Heart left ventricle (tissue), 16 donors: ENCODE measurements at regions not wholly inside any gene's neighbourhood (a gene's known extent, or its start where the extent isn't known, plus 50 kb on each side); places are given as distances from the start of the nearest gene placed in this dataset.

Experiments used
- ATAC-seq, 4 donors: fragments of 200-7000 bp; cut with Tn5 transposase; one replicate each; pipeline ENCODE4 v1.9.1; 2020 to 2022; ENCODE audit warnings: moderate library complexity in 4 of 4, mild to moderate bottlenecking in 3 of 4, moderate number of reproducible peaks in 1 of 4
- DNase-seq, 5 donors: peaks; one replicate each; pipeline ENCODE4 v3.0.0-alpha.2; 2020
- H3K27ac ChIP-seq, 12 donors: fragments of 200-600 bp; sonication (generic) in 4 of 12; one replicate each; pipeline versions ENCODE4 v1.5.0 to v1.8.0; 2016 to 2022; ENCODE audit warnings: mild to moderate bottlenecking in 2 of 12
- H3K27me3 ChIP-seq, 9 donors: fragments of 200-600 bp; sonication (generic) in 2 of 9; one replicate each; pipeline versions ENCODE4 v1.5.1 to v1.8.0; 2016 to 2022; ENCODE audit warnings: mild to moderate bottlenecking in 3 of 9
- H3K36me3 ChIP-seq, 9 donors: fragments of 200-600 bp; sonication (generic) in 2 of 9; one replicate each; pipeline versions ENCODE4 v1.5.0 to v1.8.0; 2018 to 2022; ENCODE audit warnings: mild to moderate bottlenecking in 2 of 9
- H3K4me1 ChIP-seq, 12 donors: fragments of 200-600 bp; sonication (generic) in 4 of 12; one replicate each; pipeline versions ENCODE4 v1.5.0 to v1.8.0; 2016 to 2022; ENCODE audit warnings: mild to moderate bottlenecking in 3 of 12
- H3K4me3 ChIP-seq, 12 donors: fragments of 200-600 bp; sonication (generic) in 4 of 12; one replicate each; pipeline versions ENCODE4 v1.5.0 to v1.8.0; 2017 to 2022; ENCODE audit warnings: mild to moderate bottlenecking in 9 of 12, moderate library complexity in 4 of 12
- H3K9me3 ChIP-seq, 12 donors: fragments of 200-600 bp; sonication (generic) in 4 of 12; one replicate each; pipeline versions ENCODE4 v1.5.0 to v1.8.0; 2016 to 2022; ENCODE audit warnings: mild to moderate bottlenecking in 1 of 12
- CTCF ChIP-seq, 12 donors: fragments of 200-600 bp; sonication (generic) in 4 of 12; IDR thresholded peaks; one replicate each; pipeline versions ENCODE4 v1.5.0 to v1.8.0; 2018 to 2022; ENCODE audit warnings: antibody characterized with exemption in 12 of 12, mild to moderate bottlenecking in 5 of 12
- POLR2A ChIP-seq, 2 donors: fragments of 450-650 bp; IDR thresholded peaks; one replicate each; pipeline ENCODE4 v1.6.1; 2017; ENCODE audit warnings: antibody characterized with exemption in 2 of 2, mild to moderate bottlenecking in 2 of 2, moderate library complexity in 2 of 2
- WGBS, 4 donors: extraction: QIAGEN DNeasy Blood & Tissue Kit in 2 of 4; methylation state at CpG; one replicate each; pipeline versions ENCODE4 v1.1.5 to v1.1.7; 2013 to 2018; 5-methylcytosine and 5-hydroxymethylcytosine counted together
- intact Hi-C, 10 donors: fragments of 100-400 bp; cut with DNase I; formaldehyde crosslinking; loops; one replicate each; pipeline versions ENCODE4 v1.11.1 to v1.14.2; 2022
- donor health status: ischemic (EF 13 %, LVEDD 7.1; RV severe dilation, severe dysfunction).
- donor health status: healthy with polysubstance abuse.
- donor health status: DM: no; HTN: yes; CAD: no.
- donor health status: DM: no; HTN: no; CAD: no.
- donor health status: ischemic (EF 25% LVEDD 6.9; RV normal size, moderate dysfunction).
- donor health status: ischemic (EF 25% LVEDD 5.7; RV mildly dilated, moderate dysfunction).
- donor health status: healthy.
- donor health status: DM: yes; HTN: yes; CAD: no.
- donor health status: ischemic (EF 35%, LVEDD 5.7; RV mildly dilated, moderate dysfunction).
- donor health status: nonischemic (EF 11% LVEDD 7.7; RV severe dilation, severe dysfunction).
- donor health status: DM: yes; HTN: yes; CAD: no.
- donor health status: PGD.
- donor health status: ischemic (EF 29% LVEDD 5.4; RV normal size, mild dysfunction).
- donor health status: nonischemic (EF 23%, LVEDD 6.1; RV moderate dilation, normal function).

- ATAC-seq = no peak
- intact Hi-C loops = loop anchor here in 4 of 10 donors (10.0 kb wide), 2 partner anchors 419 to 589 kb away; partner anchors contain the start of gene RBMS1 (in 2 of the 4)
- 94 to 100% (median 96%) methylated on average over 1 of the region's 1 CpG for WGBS, 4 donors
These were observed 246.9 kb upstream of the TANK start for GRCh38 chr2:160913323-160913722.

GRCh38 chr2:160914217-160914616 lies 246.0 kb upstream of the TANK start:
- H3K4me3 ChIP-seq = no peak overlapping the region
- H3K27me3 ChIP-seq = no peaks in the 10 kb centered on the region
- no peaks in the 10 kb centered on the region for H3K36me3 ChIP-seq
- DNase-seq (no peak), ATAC-seq (no peak)
- H3K27ac ChIP-seq = no peak overlapping the region
- intact Hi-C loops = loop anchor here in 4 of 10 donors (10.0 kb wide), 2 partner anchors 419 to 589 kb away; partner anchors contain the start of gene RBMS1 (in 2 of the 4)
- no peaks in the 10 kb centered on the region for H3K9me3 ChIP-seq
- TF ChIP-seq CTCF (IDR thresholded peaks at IDR 0.05) (no peak), POLR2A (IDR thresholded peaks at IDR 0.05) (no peak)
- H3K4me1 ChIP-seq = peaks cover 0 to 43% (median 24%) of the 10 kb centered on the region in 12 donors

More at GRCh38 chr2:160913323-160913722, 246.9 kb upstream of the TANK start:
- DNase-seq = no peak
- TF ChIP-seq POLR2A (IDR thresholded peaks at IDR 0.05) (no peak), CTCF (IDR thresholded peaks at IDR 0.05) (no peak)
- peaks cover 0 to 34% (median 20%) of the 10 kb centered on the region in 12 donors for H3K4me1 ChIP-seq
- no peaks in the 10 kb centered on the region for H3K36me3 ChIP-seq
- H3K27me3 ChIP-seq = no peaks in the 10 kb centered on the region
- no peak overlapping the region for H3K4me3 ChIP-seq
- no peak overlapping the region for H3K27ac ChIP-seq
- H3K9me3 ChIP-seq = no peaks in the 10 kb centered on the region

GRCh38 chr2:160916300-160916699 lies 243.9 kb upstream of the TANK start:
- H3K4me3 ChIP-seq = no peak overlapping the region
- H3K4me1 ChIP-seq = peaks cover 0 to 50% (median 22%) of the 10 kb centered on the region in 12 donors
- H3K9me3 ChIP-seq = no peaks in the 10 kb centered on the region
- no peak for DNase-seq
- no peak for ATAC-seq
- H3K36me3 ChIP-seq = no peaks in the 10 kb centered on the region
- H3K27me3 ChIP-seq = no peaks in the 10 kb centered on the region
- 94 to 98% (median 96%) methylated on average over 1 of the region's 1 CpG for WGBS, 4 donors
- no peak for TF ChIP-seq CTCF (IDR thresholded peaks at IDR 0.05)
- no peak overlapping the region for H3K27ac ChIP-seq
- intact Hi-C loops = loop anchor here in 4 of 10 donors (10.0 kb wide), 2 partner anchors 421 to 591 kb away; partner anchors contain the start of gene RBMS1 (in 2 of the 4)

GRCh38 chr2:160917850-160918249 lies 242.4 kb upstream of the TANK start:
- 55 to 91% (median 69%) methylated on average over 3 of the region's 3 CpGs for WGBS, 4 donors
- ATAC-seq = no peak
- no peak overlapping the region for H3K27ac ChIP-seq

More at GRCh38 chr2:160917850-160918249, 242.4 kb upstream of the TANK start:
- Histone ChIP-seq H3K9me3 (no peaks in the 10 kb centered on the region), H3K4me1 (peaks cover 0 to 45% (median 18%) of the 10 kb centered on the region in 12 donors), H3K27me3 (no peaks in the 10 kb centered on the region), H3K4me3 (no peak overlapping the region), H3K36me3 (no peaks in the 10 kb centered on the region)
- intact Hi-C loops = loop anchor here in 4 of 10 donors (10.0 kb wide), 2 partner anchors 423 to 593 kb away; partner anchors contain the start of gene RBMS1 (in 2 of the 4)
- DNase-seq = no peak
- TF ChIP-seq POLR2A (IDR thresholded peaks at IDR 0.05) (no peak), CTCF (IDR thresholded peaks at IDR 0.05) (no peak)
